GM12892 (cell line): ENCODE measurements at regions not wholly inside any gene's neighbourhood (a gene's known extent, or its start where the extent isn't known, plus 50 kb on each side); places are given as distances from the start of the nearest gene placed in this dataset.

Experiments
- POLR2A ChIP-seq: IDR thresholded peaks from 2 replicates; pipeline ENCODE4 v1.6.1; 2011; ENCODE audit warnings: low read depth, low read length, control low read depth
- POLR2AphosphoS5 ChIP-seq: IDR thresholded peaks from 2 replicates; pipeline ENCODE4 v1.6.1; 2011; ENCODE audit warnings: low read depth, low read length, control low read depth
- TAF1 ChIP-seq: IDR thresholded peaks from 2 replicates; pipeline ENCODE4 v1.6.1; 2011; ENCODE audit warnings: low read depth, mild to moderate bottlenecking, control low read depth, low read length, borderline replicate concordance

GRCh38 chr5:66407765-66408164 is 188.4 kb upstream of the MAST4 start:
- TF ChIP-seq POLR2AphosphoS5 (no peak), POLR2A (no peak), TAF1 (no peak)
